Duodenal mucosa (tissue), 2 donors: ENCODE measurements at regions not wholly inside any gene's neighbourhood (a gene's known extent, or its start where the extent isn't known, plus 50 kb on each side); places are given as distances from the start of the nearest gene placed in this dataset.

Experiments used
- H3K27ac ChIP-seq: one replicate; pipeline ENCODE4 v1.7.0; 2013; ENCODE audit warnings: low read depth, low read length
- H3K27me3 ChIP-seq, 2 donors: one replicate each; pipeline ENCODE4 v1.7.0; 2013; ENCODE audit warnings: low read length in 2 of 2, control low read depth in 1 of 2; ENCODE audit not compliant: insufficient read depth in 2 of 2, control insufficient read depth in 1 of 2
- H3K36me3 ChIP-seq, 2 donors: one replicate each; pipeline ENCODE4 v1.7.0; 2013; ENCODE audit warnings: low read length in 2 of 2, control low read depth in 1 of 2; ENCODE audit not compliant: insufficient read depth in 2 of 2, control insufficient read depth in 1 of 2
- H3K4me1 ChIP-seq, 2 donors: one replicate each; pipeline ENCODE4 v1.7.0; 2013; ENCODE audit warnings: low read length in 2 of 2, control low read depth in 1 of 2; ENCODE audit not compliant: insufficient read depth in 2 of 2, control insufficient read depth in 1 of 2
- H3K4me3 ChIP-seq, 2 donors: one replicate each; pipeline ENCODE4 v1.7.0; 2013; ENCODE audit warnings: low read length in 2 of 2, low read depth in 1 of 2
- H3K9ac ChIP-seq, 2 donors: one replicate each; pipeline ENCODE4 v1.7.0; 2013; ENCODE audit warnings: low read length in 2 of 2, low read depth in 1 of 2
- H3K9me3 ChIP-seq, 2 donors: one replicate each; pipeline ENCODE4 v1.7.0; 2013; ENCODE audit warnings: low read length in 2 of 2, control low read depth in 1 of 2; ENCODE audit not compliant: control insufficient read depth in 1 of 2

GRCh38 chr3:150077107-150077506, 106.4 kb upstream of the PFN2 start:
- no peak overlapping the region for H3K9ac ChIP-seq

DNA sequence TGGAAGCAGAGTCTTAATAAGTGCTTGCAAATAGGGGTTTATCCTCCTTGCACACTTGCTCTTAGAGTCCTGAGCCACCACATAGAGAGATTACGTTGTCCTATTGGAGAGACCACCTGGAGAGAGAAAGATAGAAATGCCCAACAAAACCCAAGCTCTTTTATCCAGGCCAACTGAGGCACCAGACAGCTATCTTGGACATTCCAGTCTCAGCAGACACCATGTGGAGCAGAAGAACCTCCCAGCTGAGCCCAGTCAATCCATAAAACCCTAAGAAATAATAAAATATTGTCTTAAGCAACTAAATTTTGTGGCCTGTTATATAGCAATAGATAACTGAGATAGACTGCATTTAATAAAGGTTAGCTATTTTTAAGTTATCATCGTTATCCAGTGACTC, 105.7 kb upstream of the PFN2 start:
- H3K9me3 ChIP-seq, result peaks cover 6 to 8% of the 10 kb centered on the region in 2 donors
- H3K27me3 ChIP-seq, result no peaks in the 10 kb centered on the region
- H3K4me3 ChIP-seq, result no peak overlapping the region
- H3K36me3 ChIP-seq, result no peaks in the 10 kb centered on the region
- H3K27ac ChIP-seq, result no peak overlapping the region
- H3K4me1 ChIP-seq, result peaks cover 0 to 6% of the 10 kb centered on the region in 2 donors
- H3K9ac ChIP-seq, result no peak overlapping the region

More at GRCh38 chr3:150077107-150077506, 106.4 kb upstream of the PFN2 start:
- Histone ChIP-seq H3K27ac (no peak overlapping the region), H3K4me3 (no peak overlapping the region), H3K27me3 (no peaks in the 10 kb centered on the region), H3K4me1 (peaks cover 0 to 6% of the 10 kb centered on the region in 2 donors), H3K36me3 (no peaks in the 10 kb centered on the region), H3K9me3 (peaks cover 6 to 8% of the 10 kb centered on the region in 2 donors)

DNA sequence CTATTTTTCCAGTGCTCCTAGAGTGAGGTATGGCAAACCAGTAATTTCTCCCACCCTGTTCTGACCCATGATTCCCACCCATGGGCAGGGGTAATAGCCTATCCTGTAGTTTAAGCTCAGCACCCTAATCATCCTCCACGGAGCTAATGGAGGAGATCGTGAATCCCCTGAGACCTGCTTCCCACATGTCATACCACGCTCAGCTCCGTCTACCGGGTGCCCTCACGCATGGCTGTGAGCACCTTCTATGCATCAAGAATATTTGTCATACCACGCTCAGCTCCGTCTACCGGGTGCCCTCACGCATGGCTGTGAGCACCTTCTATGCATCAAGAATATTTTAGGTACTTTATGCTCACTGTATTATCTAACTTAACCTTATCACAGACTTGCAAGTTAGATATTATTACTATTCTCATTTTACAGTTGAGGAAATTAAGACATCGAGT, 104.7 kb upstream of the PFN2 start:
- Histone ChIP-seq H3K27ac (no peak overlapping the region), H3K9me3 (peaks cover 6 to 8% of the 10 kb centered on the region in 2 donors), H3K4me3 (no peak overlapping the region), H3K36me3 (no peaks in the 10 kb centered on the region), H3K27me3 (no peaks in the 10 kb centered on the region), H3K4me1 (peaks cover 0 to 6% of the 10 kb centered on the region in 2 donors), H3K9ac (no peak overlapping the region)

GRCh38 chr3:150074697-150075416, 104.2 kb upstream of the PFN2 start:
- no peak overlapping the region for H3K9ac ChIP-seq
- H3K4me3 ChIP-seq, result peak overlapping the region; percentile 28 to 55
- H3K4me1 ChIP-seq, result peaks cover 0 to 6% of the 10 kb centered on the region in 2 donors
- H3K27me3 ChIP-seq, result peaks cover 0 to 5% of the 10 kb centered on the region in 2 donors
- peaks cover 6 to 8% of the 10 kb centered on the region in 2 donors for H3K9me3 ChIP-seq
- H3K36me3 ChIP-seq, result no peaks in the 10 kb centered on the region
- H3K27ac ChIP-seq, result no peak overlapping the region

GRCh38 chr3:150074277-150074676, 103.6 kb upstream of the PFN2 start:
- peaks cover 0 to 6% of the 10 kb centered on the region in 2 donors for H3K4me1 ChIP-seq
- H3K36me3 ChIP-seq, result no peaks in the 10 kb centered on the region
- peak overlapping the region; percentile 28 to 55 for H3K4me3 ChIP-seq
- H3K9me3 ChIP-seq, result peaks cover 6 to 8% of the 10 kb centered on the region in 2 donors
- H3K27me3 ChIP-seq, result peaks cover 0 to 9% of the 10 kb centered on the region in 2 donors
- no peak overlapping the region for H3K9ac ChIP-seq
- no peak overlapping the region for H3K27ac ChIP-seq

GRCh38 chr3:150073513-150073912, 102.8 kb upstream of the PFN2 start:
- peaks cover 6 to 8% of the 10 kb centered on the region in 2 donors for H3K9me3 ChIP-seq

GRCh38 chr3:150073031-150073430, 102.3 kb upstream of the PFN2 start:
- H3K27me3 ChIP-seq, result peaks cover 0 to 9% of the 10 kb centered on the region in 2 donors
- H3K36me3 ChIP-seq, result no peaks in the 10 kb centered on the region
- no peak overlapping the region for H3K9ac ChIP-seq
- H3K9me3 ChIP-seq, result peaks cover 6 to 8% of the 10 kb centered on the region in 2 donors
- H3K4me1 ChIP-seq, result peaks cover 0 to 6% of the 10 kb centered on the region in 2 donors
- H3K4me3 ChIP-seq, result no peak overlapping the region
- no peak overlapping the region for H3K27ac ChIP-seq

More at GRCh38 chr3:150073513-150073912, 102.8 kb upstream of the PFN2 start:
- Histone ChIP-seq H3K4me3 (no peak overlapping the region), H3K27me3 (peaks cover 0 to 9% of the 10 kb centered on the region in 2 donors), H3K9ac (no peak overlapping the region), H3K27ac (no peak overlapping the region), H3K36me3 (no peaks in the 10 kb centered on the region), H3K4me1 (peaks cover 0 to 6% of the 10 kb centered on the region in 2 donors)

- Histone ChIP-seq H3K4me3 (no peak overlapping the region), H3K27me3 (peaks cover 0 to 9% of the 10 kb centered on the region in 2 donors), H3K27ac (no peak overlapping the region), H3K9me3 (peaks cover 6 to 8% of the 10 kb centered on the region in 2 donors), H3K4me1 (peaks cover 0 to 2% of the 10 kb centered on the region in 2 donors), H3K36me3 (no peaks in the 10 kb centered on the region), H3K9ac (no peak overlapping the region)
These were observed 101.9 kb upstream of the PFN2 start for GRCh38 chr3:150072576-150072975.

DNA sequence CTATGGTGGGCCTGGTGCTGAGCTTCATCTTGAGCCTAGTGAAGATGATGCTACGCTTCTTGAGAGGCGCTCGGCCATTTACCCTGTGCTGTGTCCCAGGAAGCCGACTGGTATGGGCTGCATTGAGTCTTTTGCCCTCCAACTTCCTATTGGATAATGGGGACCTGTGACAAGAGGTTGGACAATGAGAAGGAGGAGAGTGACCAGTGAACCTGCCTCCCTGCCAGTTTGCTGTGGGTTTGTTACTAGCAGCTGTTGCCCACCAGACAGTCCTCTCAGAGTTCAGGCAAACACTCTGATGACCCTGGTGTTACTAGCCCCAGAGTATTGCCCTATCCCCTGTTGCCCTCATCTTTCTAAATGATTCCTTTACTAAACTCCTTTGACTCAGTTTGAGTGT, 99.6 kb upstream of the PFN2 start:
- Histone ChIP-seq H3K9ac (no peak overlapping the region), H3K27ac (no peak overlapping the region), H3K9me3 (no peaks in the 10 kb centered on the region), H3K27me3 (peaks cover 0 to 12% of the 10 kb centered on the region in 2 donors), H3K36me3 (no peaks in the 10 kb centered on the region), H3K4me1 (no peaks in the 10 kb centered on the region), H3K4me3 (no peak overlapping the region)

DNA sequence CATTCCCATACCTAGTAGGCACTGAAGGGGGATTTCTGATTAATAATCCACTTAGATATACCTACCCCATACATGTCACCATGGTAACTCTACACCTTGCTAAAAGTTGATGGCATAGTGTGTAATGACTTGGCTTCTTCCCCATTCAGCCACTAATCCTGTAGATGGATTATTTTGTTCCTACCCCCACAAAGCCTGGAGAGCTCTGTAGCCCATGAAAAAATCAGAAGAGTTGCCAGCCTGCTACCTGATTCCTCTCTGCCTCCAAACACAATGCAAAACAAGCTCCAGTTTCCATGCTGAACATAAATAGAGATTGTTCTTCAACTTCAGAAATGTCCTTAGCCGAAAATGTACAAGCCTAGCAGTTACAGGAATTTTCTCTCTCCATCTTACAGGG, 98.9 kb upstream of the PFN2 start:
- H3K9ac ChIP-seq, result no peak overlapping the region

More for the DNA sequence above, 98.9 kb upstream of the PFN2 start:
- no peaks in the 10 kb centered on the region for H3K9me3 ChIP-seq
- peaks cover 0 to 12% of the 10 kb centered on the region in 2 donors for H3K27me3 ChIP-seq
- H3K36me3 ChIP-seq, result no peaks in the 10 kb centered on the region
- H3K27ac ChIP-seq, result no peak overlapping the region
- no peak overlapping the region for H3K4me3 ChIP-seq
- no peaks in the 10 kb centered on the region for H3K4me1 ChIP-seq
